Stromal cell of bone marrow (primary cell): ENCODE measurements at regions not wholly inside any gene's neighbourhood (a gene's known extent, or its start where the extent isn't known, plus 50 kb on each side); places are given as distances from the start of the nearest gene placed in this dataset.
A peak's percentile ranks its signal among the peaks of the same experiment; 100 is the strongest.

ENCODE experiments used
- DNase-seq: peaks from one replicate; pipeline ENCODE4 v3.0.0-alpha.2; 2012; ENCODE audit warnings: low read depth

DNA sequence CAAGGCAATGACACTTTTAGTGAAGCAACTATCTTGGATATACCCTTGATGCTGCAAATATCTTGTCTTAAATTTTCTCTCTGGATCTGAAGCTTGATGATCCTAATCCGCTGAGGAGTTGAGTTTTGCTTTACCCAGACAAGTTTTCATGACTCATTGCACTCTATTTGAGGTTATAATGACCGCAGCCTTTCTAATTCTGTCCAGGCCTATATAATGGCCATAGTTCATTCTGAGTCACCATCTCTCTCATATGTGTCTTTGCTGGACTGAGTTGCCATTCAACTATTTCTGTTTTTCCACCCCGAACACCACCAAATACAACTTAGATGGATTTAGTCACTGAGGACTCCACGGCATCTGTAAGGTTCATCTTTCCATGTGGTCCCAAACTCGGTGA, 802.1 kb upstream of the FAM98A start:
- peak; percentile 8 for DNase-seq

DNA sequence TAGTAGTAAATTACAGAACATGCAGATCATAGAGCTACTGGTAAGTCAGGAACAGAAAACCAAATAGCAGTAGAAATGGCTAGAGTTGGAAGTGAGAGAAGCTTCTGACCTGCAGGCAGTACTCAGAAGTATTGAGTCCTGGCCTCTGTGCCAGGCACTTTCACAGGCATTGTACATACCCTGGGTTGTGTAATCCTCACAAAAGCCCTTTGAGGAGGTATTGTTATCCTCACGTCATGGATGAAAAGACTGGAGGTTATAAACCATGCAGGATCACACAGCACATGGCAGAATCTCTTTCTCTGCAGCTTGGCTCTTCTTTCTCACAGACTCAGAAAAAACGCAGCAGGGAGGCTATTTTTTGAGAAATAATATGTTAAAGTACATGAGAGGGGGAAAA, 789.3 kb upstream of the FAM98A start:
- no peak for DNase-seq

DNA sequence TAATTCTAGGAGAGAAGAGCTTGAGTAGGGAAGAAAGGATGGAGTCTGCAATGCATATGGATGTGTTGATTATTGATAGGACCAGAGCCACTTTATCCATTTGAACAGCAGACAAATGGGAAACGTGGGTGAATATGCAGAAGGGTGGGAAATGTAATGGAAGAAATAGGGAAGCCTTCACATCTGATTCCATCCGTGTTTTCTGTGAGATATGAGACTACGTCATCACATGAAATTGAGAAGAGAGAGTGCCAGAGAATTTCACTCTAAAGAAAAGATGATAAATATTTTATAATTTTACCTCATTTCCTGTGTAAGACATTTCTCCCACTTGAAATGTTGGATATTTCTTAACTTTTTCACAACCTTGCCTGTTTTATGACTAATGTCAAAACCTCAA, 788.4 kb upstream of the FAM98A start:
- DNase-seq, result no peak

DNA sequence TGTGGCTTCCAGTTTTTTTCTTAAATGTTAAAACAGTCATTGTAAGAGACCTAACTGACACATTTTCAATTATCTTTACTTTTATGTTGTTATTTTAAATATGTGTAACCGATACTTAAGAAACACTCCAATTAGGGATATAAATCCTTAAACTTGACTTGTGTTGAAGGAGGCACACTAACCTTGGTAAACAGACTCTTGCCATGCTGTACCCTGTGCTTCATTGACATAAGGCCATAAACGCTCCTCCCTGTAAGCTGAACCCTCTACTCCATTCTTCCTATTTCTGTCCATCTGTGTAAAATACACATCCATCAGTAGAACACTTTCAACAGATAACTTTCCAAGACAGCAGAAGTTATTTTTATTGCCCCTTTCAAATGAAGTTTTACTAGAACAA, 780.5 kb upstream of the FAM98A start:
- no peak for DNase-seq

DNA sequence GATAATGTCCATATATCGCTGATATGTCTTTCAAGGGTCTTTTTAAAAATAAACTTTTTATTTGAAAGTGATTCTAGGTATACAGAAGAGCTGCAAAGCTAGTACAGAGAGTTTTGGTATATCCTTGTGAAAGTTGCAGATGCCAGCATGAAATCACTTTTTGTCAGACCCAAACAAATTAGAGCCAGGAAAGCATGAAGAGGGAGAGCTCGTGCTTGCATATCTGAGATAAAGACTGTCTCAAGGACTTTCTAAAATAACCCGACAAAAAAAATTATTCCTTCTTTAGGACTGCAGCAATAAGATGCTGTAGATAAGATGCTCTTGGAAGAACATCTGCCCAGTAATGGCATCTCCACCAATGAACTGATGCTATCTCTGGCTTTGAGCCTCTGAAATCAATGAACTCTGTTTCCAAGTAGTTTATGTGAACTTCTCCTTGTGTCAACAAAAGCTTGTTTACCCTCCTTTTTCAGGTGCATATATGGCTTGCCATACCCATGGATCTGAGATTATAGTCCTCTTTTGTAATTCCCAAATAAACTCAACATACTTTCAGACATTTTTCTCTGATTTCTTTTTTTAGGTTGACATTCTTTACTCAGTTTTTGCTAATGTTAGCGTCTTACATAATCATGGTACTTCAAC, 774.6 kb upstream of the FAM98A start:
- DNase-seq, result no peak

DNA sequence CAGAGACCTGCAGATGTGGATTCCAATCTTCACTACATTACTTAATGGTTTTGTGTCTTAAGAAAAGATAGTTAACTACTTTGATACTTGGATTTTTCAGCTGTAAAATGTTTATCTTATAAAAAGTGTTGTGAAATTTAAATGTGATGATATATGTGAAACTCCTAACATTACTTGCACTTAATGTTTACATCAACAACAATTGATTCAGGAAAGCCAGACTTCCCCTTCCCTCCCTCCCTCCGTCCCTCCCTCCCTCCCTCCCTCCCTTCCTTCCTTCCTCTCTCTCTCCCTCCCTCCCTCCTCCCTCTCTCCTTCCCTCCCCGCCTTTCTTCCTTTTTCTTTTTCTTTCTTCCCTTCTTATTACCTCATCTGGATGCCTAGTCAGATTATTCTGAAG, 773.9 kb upstream of the FAM98A start:
- DNase-seq, result no peak

DNA sequence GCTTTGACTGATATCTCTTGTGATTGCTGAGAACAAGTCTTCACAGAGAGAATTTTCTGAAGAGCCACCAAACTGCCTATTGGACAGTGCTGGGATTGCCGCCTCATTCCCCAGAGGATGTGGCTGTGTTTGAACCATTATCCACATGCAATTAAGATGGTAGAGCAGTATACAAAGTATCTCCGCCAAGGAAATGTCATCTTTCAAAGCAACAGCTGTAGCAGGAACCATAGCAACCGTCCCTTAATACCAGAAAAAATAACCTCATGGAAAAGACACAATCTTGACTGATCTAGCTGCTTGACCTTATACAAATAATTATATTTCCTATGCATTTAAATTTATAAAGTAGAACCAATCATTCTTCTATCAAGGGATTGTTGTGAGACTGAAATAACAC, 772.6 kb upstream of the FAM98A start:
- DNase-seq, result no peak

DNA sequence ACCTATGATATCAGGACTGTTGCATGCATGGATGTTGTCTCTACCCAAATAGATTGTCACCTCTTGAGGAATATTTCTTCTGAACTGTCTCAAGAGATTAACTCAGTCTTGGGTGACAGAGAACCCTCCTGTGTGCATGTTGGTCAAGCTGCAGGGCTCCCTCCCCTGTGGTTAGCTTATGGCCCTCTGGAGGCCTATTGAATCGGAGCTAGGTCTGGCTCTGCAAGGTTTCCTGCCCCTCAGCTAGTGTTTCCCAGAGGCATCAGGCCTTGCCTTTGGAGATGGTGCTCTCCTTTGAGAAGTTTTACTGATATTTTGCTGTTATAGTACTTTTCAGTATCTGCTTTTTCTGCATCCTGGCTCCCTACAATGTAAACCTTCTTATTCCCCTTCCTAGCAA, 769.2 kb upstream of the FAM98A start:
- DNase-seq, result no peak

DNA sequence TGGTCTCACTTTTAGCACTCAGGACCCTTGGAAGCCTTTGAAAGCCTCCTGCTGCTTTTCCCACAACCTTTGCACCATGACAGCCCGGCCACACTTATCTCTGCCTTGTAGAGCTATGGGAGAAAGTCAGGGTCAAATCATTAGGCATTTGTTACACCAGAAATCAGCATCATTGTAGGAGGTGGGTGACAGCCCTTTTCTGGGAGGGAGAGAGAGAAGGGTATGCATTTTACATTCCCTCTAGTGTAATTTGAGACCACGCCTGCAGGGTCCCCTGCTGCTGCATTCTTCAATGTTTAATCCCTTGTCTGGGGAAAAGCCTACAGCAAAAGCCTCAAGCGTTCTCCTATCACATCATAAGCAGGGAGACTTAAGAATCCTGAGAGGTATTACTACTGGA, 766.8 kb upstream of the FAM98A start:
- no peak for DNase-seq

DNA sequence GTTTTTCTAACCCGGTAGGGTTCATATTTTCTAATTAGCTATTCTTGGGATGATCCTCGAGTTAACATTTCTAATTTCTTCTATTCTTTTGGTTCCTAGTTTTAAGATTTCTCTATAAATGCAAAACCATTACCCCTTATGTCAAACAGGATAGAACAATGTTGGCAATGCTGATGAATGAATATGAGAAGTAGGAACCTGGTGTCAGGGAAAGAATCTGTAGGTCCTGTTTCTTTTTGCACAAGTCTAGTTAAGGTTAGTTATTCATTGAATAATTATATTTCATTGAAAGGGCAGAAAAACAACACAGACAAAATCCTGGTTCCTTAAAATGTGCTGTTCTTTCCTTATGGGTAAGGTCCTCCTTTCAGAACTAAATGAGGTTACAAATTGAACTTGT, 766.4 kb upstream of the FAM98A start:
- DNase-seq, result no peak

DNA sequence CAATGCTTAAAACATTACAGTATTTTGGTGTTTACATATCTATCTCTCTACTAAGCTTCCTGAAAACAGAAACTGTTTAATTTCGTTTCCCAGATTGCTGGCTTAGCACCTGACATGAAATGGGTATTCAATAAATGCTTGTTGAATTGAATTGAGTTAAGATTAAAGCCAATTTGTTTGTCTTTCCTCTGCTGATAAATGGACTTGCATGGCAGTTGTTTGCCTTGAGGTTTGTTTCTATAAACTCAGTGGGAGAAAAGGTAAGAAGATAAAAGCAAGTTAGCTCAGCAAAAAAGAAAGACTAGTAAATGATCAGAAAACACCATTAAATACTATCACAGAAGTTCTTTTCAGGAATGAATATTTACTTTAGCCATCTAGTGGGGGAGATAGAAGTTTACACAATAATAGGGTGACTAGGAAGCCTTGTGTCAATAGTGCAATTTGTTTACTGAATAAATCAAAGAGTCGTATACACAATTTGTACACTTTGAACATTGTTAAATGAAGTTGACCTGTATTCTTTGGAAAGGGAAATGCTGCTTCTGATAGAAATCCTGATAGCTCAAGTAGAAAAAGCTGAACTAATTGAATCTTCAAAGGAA, 754.5 kb upstream of the FAM98A start:
- DNase-seq, result no peak

DNA sequence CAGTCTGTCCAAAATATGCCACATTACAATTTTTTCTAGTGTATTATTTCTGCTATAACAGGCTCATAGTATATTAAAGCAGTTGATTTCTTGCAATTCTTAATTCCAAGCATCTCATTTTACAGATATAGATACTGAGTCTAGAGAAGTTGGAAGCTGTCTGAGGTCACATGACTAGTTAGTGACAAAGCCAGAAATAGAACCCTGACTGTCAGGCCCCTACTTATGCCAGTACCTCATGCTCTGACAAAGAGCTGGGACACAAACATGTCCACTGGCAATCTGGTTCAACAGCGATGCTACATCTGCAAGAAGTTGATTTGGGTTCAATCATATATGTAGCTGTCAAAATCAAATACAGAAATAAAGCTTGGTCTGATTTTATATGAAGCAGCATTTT, 750.4 kb upstream of the FAM98A start:
- DNase-seq, result no peak

DNA sequence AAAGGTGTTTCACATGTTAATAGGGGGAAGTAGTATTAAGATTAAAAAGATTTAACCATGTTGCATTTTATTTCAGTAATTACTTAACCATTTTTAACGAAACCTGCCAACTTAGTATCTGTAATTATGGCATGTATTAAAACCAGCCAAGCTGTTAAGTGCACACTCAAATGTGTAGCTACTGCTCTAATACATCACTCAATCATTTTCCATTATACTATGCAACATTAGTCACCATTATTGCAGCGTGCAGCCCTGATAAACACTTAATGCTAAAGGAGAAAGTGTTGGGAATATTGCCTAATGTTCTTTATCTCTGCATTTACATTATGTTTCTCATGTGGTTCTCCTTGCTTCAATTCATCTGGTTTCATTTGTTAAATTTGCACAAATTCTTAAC, 745.9 kb upstream of the FAM98A start:
- DNase-seq, result no peak

DNA sequence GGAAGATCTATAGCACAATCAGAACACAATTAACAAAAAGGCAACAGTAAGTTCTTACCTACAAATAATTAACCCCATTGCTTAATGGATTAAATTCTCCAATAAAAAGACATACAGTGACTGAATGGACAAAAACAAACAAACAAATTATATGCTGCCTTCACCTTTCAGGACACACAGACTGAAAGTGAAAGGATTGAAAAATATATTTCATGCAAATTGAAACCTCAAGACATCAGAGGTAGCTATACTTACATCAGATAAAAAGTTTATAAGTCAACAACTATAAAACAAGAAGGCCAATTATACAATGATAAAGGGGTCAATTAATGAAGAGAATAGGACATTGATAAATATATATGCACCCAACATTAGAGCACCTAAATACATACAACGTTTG, 741.2 kb upstream of the FAM98A start:
- DNase-seq, result no peak

DNA sequence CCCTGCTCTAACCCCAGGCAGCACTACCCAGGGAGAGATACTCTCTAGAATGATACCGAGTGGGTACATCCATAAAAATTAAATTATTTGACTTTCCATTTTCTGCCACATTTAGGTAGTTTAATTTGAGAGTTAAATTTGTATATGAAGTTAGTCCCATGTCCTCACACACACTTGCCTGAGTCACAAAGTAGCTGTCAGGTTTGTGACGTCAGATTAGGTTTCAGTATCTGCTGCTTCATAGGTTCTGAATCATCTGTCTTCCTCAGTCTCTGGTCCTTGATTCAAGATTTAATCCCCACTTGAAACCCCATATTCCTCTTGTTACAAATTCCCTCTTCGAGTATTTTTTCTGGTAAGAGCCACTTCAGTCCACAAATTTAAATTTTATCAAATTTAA, 738.6 kb upstream of the FAM98A start:
- no peak for DNase-seq

DNA sequence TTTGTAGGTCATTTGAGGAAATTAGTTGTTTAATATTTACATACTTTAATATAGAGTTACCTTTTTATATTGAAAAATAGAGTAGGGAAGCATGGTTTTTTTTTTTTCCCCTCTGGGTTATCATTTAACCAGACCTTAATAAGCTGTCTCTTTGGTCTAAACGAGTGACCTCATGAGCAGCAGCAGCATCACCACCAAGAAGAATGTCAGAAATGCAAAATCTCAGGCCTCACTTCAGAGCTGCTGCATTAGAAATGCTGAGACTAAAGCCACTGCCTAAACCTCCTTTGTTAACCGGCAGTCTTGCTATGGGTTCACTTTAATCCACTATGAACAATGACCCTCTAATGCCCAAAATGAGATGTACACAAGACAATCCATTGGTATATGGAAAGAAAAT, 733.7 kb upstream of the FAM98A start:
- no peak for DNase-seq

DNA sequence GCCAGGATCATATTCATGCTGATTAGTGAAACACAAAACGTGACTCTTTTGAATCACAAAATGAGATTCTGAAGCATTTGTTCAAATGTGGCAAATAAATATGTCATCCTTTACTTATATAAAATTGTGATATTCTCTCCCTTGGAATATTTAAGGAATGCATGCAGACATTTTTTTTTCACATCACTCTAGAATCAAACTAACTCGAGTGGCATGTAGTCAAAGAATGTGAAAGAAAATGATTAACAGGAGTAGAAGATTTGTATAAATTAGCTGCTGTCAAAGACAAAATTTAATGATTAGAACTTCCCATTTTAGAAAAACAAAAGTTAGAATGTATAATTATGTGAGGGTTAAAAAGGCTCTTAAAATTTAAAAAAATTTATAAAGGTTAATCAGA, 721.0 kb upstream of the FAM98A start:
- DNase-seq, result no peak

DNA sequence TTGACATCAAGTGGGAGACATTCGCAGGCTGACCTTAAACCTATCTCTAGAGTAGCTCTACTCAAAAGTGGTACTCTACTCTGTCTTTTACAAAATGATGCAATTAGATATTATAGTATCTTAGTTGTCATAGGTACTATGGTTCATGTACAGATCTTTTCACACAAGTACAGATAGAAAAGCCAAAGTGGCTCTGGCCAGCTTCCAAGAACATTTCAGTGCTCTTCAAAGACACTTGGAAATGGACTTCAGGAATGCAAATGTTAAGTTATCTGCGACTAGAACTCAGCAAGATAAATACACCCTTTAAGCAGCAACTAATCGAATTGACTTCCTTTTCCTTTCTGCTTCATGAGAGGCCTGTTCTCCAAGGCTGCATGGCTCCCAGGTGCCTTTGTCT, 718.7 kb upstream of the FAM98A start:
- no peak for DNase-seq

DNA sequence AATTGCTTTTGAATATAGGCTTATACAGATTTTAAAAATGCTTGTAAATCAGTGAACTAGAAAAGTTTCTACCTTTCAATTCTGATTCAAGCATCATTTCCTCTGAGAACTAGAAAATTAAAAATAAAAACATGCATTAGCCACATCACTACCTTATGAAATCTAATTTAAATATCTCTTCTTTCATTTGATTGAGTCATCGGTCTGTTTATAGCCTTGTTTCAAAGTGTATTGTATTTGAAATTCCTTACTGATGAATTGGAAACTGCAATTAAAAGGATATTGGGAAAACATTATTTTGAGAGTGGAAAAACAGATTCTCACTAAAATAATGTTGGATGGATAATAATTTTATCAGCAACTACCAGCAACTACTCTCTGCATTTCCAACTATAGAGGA, 717.7 kb upstream of the FAM98A start:
- no peak for DNase-seq

DNA sequence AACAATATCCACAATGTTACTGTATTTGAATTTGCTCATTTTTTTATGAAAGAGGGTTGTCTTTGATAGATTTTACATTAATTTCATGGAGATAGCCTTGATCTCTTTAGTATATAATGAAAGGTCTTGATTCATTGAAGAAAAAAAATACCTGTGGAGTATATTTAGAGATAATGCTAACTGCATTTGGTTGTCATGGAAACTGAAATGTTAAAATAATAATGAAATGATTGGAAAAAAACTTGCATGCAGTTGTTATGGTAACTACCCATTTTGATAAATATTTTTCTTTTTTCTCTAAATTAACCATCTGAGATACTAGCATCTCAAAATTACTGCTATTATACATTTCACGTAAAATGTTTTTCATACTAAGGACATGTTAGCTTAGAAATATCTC, 712.7 kb upstream of the FAM98A start:
- no peak for DNase-seq

DNA sequence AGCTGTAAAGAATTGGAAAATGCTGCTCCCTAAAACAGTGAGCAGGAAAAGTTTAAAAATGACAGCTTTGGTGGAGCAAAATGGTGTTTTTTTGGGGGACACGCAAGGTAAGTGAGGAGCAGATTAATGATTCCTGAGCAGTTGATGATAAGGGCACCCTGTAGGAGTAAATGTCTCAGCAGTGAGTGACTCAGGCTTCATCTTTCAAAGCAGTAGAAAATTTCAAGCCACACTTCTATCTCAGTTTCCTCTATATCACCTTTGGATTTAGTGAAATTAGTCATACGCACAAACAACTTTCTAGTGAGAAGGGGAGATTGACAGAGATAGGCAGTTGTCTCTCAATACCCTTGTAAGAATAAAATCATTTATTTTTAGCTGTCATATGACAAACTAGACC, 709.0 kb upstream of the FAM98A start:
- DNase-seq, result no peak

DNA sequence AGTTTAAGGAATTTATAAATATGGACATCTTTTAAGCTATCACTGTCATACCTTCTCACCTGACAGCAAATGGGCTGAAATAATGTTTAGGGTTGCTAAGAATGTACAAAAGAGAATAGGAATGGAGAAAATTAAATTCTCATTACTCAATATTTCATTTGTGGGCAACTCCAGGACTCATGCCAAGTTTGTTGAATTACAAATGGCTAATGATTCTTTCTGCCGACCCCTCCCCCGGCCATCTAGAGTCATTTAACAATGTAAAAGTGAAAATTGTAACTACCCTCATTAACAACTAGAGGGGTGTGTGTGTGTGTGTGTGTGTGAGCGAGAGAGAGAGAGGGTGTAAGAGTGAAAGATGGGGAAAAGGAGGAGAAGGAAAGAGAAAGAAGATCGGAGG, 708.5 kb upstream of the FAM98A start:
- no peak for DNase-seq

DNA sequence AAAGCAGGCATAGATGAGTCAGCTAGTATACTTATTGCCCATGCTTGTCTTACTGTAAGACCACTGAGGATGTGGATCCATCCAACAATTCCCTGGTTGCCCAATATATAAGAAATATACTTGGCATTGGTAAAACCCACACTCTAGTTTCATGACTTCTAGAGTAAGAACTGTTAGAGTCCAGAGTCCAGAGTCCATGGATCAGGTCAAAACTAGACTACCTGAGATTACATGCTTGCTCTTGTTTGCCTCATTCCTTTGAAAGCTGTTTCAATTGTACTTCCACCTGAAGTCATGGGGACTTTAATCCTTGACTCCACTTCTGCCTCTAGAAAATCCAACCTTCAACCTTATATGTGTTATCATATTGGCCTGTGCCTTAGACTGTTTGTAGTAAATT, 707.6 kb upstream of the FAM98A start:
- DNase-seq, result no peak

DNA sequence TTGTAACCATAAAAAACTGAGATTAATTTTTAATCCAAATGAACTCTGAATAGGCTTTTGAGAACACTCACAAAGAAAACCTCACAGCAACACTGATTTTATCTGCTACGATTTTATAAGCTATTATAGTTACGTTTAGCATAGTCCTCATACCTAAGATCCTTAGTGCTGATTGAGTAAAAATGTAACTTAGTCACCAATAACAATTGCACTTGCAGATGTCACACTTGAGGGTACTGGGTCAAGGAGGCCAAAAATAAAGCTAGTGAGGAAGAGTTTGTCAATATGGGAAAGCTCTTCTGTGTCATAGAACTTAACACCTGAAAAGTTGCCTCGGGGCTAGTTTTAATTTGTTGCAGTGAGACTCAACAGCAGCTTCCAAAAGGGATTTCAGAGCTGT, 706.5 kb upstream of the FAM98A start:
- no peak for DNase-seq

DNA sequence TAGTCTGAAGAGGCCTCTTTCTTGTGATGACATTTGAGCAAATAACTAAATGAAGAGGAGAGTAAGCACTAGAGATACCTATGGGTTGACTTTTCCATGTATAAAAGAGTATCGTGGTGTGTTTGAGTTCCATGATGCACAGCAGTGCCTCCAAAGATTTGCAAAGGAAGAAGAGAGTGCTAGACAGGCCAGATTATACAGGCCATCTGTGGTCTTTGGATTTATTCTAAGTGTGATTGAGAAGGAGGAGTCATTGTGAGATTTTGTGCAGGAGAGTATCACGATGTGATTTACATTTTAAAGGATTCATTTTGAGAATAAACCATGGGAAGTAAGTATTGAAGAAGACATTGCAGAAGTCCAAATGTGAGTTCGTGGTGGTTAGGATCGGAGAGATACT, 695.9 kb upstream of the FAM98A start:
- no peak for DNase-seq
